ENCODE measurements at regions not wholly inside any gene's neighbourhood (a gene's known extent, or its start where the extent isn't known, plus 50 kb on each side); places are given as distances from the start of the nearest gene placed in this dataset.
"Not testable (repeated sequence)": the region's sequence is repeated elsewhere in the genome, so short reads cannot be mapped to it uniquely, and the experiment has no call there.

DNA sequence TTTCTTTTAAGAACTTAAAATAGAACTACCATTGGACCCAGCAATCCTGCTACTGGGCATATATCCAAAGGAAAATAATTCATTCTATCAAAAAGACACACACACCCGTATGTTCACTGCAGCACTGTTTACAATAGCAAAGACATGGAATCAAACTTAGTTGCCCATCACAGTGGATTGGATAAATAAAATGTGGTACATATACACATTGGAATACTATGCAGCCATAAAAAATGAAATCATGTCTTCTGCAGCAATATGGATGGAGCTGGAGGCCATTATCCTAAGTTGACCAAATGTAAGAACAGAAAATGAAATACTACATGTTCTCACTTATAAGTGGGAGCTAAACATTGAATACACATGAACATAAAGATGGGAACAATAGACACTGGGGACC lies 585.3 kb upstream of the USP24 start:
- no peak for DNase-seq
- Histone ChIP-seq H3K9me2 (ENCODE audit: insufficient read depth) (no peaks in the 10 kb centered on the region), H3K27me3 (replicated peaks; ENCODE audit: insufficient read depth) (no peaks in the 10 kb centered on the region), H4K20me1 (ENCODE audit: insufficient read depth) (no peaks in the 10 kb centered on the region), H2AFZ (no peak overlapping the region), H3K9ac (no peak overlapping the region), H3K79me2 (ENCODE audit: insufficient read depth) (no peaks in the 10 kb centered on the region), H3K4me3 (no peak overlapping the region), H3K4me2 (ENCODE audit: unreplicated experiment) (no peak overlapping the region), H3K4me1 (ENCODE audit: insufficient read depth) (no peaks in the 10 kb centered on the region), H3K36me3 (ENCODE audit: low read depth) (no peaks in the 10 kb centered on the region), H3F3A (ENCODE audit: insufficient read depth) (no peaks in the 10 kb centered on the region), H3K9me3 (ENCODE audit: low read depth) (no peaks in the 10 kb centered on the region), H3K27ac (no peak overlapping the region)
- WGBS, 2 experiments (ENCODE audit: low coverage in 1 of 2, low lambda C conversion rate in 2 of 2, missing lambda C conversion rate in 2 of 2) = 50 to 55% methylated on average over 1 of the region's 1 CpG
- TF ChIP-seq EZH2 (IDR thresholded peaks at IDR 0.05; ENCODE audit: insufficient read depth, poor library complexity, severe bottlenecking) (no peak), EZH2phosphoT487 (IDR thresholded peaks at IDR 0.05; ENCODE audit: insufficient read depth, low read depth) (no peak)
- in situ Hi-C loops (cut with MboI) = no loop called here

DNA sequence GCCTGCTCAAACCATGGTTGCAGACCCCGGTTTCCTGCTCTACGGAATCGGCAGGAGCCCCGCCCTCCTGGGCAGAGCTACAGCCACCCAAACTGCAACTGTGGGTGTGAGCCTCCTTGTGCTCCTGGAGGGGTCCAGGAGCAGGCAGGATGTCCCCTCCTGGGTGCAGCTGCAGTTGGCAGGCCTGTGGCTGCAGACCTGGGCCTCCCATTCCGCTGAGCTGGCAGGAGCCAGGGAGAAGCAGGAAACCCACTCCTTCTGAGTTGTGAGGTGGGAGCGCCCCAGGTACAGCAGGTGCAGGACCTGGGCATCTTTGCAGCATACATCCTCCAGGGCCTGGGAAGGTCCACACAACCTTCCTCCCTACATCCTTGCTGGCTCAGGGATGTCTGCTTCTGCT lies 578.7 kb upstream of the USP24 start:
- no peaks in the 10 kb centered on the region for H3K27me3 ChIP-seq (replicated peaks; ENCODE audit: insufficient read depth)
- TF ChIP-seq EZH2 (IDR thresholded peaks at IDR 0.05; ENCODE audit: insufficient read depth, poor library complexity, severe bottlenecking) (no peak), EZH2phosphoT487 (IDR thresholded peaks at IDR 0.05; ENCODE audit: insufficient read depth, low read depth) (no peak)
- in situ Hi-C loops (cut with MboI) = no loop called here
- no peak for DNase-seq
- WGBS, 2 experiments (ENCODE audit: low coverage in 1 of 2, low lambda C conversion rate in 2 of 2, missing lambda C conversion rate in 2 of 2) = 85 to 87% methylated on average over 5 to 6 of the region's 6 CpGs
- no peak overlapping the region for H3K27ac ChIP-seq
- no peak overlapping the region for H3K4me2 ChIP-seq (ENCODE audit: unreplicated experiment)
- H3K79me2 ChIP-seq (ENCODE audit: insufficient read depth) = no peaks in the 10 kb centered on the region
- no peak overlapping the region for H3K4me3 ChIP-seq
- no peaks in the 10 kb centered on the region for H3F3A ChIP-seq (ENCODE audit: insufficient read depth)
- H3K9me3 ChIP-seq (ENCODE audit: low read depth) = no peaks in the 10 kb centered on the region
- no peaks in the 10 kb centered on the region for H3K36me3 ChIP-seq (ENCODE audit: low read depth)
- H3K9me2 ChIP-seq (ENCODE audit: insufficient read depth) = no peaks in the 10 kb centered on the region
- H4K20me1 ChIP-seq (ENCODE audit: insufficient read depth) = no peaks in the 10 kb centered on the region
- no peak overlapping the region for H2AFZ ChIP-seq
- H3K4me1 ChIP-seq (ENCODE audit: insufficient read depth) = no peaks in the 10 kb centered on the region
- H3K9ac ChIP-seq = no peak overlapping the region

DNA sequence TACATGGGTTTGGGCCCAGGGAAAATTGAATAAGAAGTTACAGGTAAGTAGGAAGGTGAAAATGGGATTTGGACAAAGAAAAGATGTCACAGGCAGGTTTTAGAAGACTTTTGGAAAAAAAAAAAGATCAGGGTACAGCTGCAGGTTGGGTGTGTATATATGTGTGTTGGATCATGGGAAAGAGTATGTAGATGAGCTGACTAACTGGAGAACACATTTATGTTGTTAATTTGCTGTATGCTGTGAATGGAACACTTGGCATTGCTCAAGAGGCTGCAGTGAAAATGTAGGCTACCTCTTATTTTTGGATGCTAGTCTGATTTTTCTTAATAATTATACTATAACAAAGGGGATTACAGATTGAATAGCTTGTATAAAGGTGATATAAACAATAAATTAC lies 577.7 kb upstream of the USP24 start:
- Histone ChIP-seq H3K4me2 (ENCODE audit: unreplicated experiment) (no peak overlapping the region), H3K36me3 (ENCODE audit: low read depth) (no peaks in the 10 kb centered on the region), H3K4me3 (no peak overlapping the region), H3F3A (ENCODE audit: insufficient read depth) (no peaks in the 10 kb centered on the region), H2AFZ (no peak overlapping the region), H4K20me1 (ENCODE audit: insufficient read depth) (no peaks in the 10 kb centered on the region), H3K9me2 (ENCODE audit: insufficient read depth) (no peaks in the 10 kb centered on the region), H3K4me1 (ENCODE audit: insufficient read depth) (no peaks in the 10 kb centered on the region), H3K79me2 (ENCODE audit: insufficient read depth) (no peaks in the 10 kb centered on the region), H3K27me3 (replicated peaks; ENCODE audit: insufficient read depth) (no peaks in the 10 kb centered on the region), H3K27ac (no peak overlapping the region), H3K9ac (no peak overlapping the region), H3K9me3 (ENCODE audit: low read depth) (no peaks in the 10 kb centered on the region)
- no peak for DNase-seq
- TF ChIP-seq EZH2phosphoT487 (IDR thresholded peaks at IDR 0.05; ENCODE audit: insufficient read depth, low read depth) (no peak), EZH2 (IDR thresholded peaks at IDR 0.05; ENCODE audit: insufficient read depth, poor library complexity, severe bottlenecking) (no peak)
- in situ Hi-C loops (cut with MboI) = no loop called here

- Histone ChIP-seq H3K9ac (no peak overlapping the region), H3K79me2 (ENCODE audit: insufficient read depth) (no peaks in the 10 kb centered on the region), H3K4me2 (ENCODE audit: unreplicated experiment) (no peak overlapping the region), H3K27me3 (replicated peaks; ENCODE audit: insufficient read depth) (no peaks in the 10 kb centered on the region), H2AFZ (no peak overlapping the region), H3K27ac (no peak overlapping the region), H3K4me3 (no peak overlapping the region), H3F3A (ENCODE audit: insufficient read depth) (no peaks in the 10 kb centered on the region), H4K20me1 (ENCODE audit: insufficient read depth) (no peaks in the 10 kb centered on the region), H3K4me1 (ENCODE audit: insufficient read depth) (no peaks in the 10 kb centered on the region), H3K9me3 (ENCODE audit: low read depth) (no peaks in the 10 kb centered on the region), H3K36me3 (ENCODE audit: low read depth) (no peaks in the 10 kb centered on the region), H3K9me2 (ENCODE audit: insufficient read depth) (no peaks in the 10 kb centered on the region)
- in situ Hi-C loops (cut with MboI) = no loop called here
- no peak for TF ChIP-seq EZH2 (IDR thresholded peaks at IDR 0.05; ENCODE audit: insufficient read depth, poor library complexity, severe bottlenecking)
- 95 to 96% methylated on average over 1 of the region's 1 CpG for WGBS, 2 experiments (ENCODE audit: low coverage in 1 of 2, low lambda C conversion rate in 2 of 2, missing lambda C conversion rate in 2 of 2)
- no peak for DNase-seq
These were observed 574.3 kb upstream of the USP24 start for GRCh38 chr1:55789466-55789865.

DNA sequence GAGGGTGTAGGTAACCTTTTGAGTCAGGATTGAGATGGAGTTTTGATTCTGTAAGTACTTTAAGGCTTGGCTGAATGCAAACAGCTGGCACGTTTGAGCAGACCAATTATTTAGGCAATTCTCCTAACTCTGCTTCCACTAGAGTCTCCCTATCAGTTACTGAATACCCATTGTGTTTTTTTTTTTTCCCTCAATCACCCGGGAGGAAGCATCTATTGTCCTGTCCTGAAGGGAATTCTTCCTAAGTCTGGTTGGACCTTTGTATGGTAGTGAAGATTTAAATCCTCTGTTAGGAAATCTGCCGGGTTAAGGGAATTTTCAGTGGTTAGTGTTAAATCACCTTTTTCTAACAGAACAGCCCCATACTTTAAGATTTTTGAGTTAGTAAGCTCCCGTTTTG lies 571.2 kb upstream of the USP24 start:
- in situ Hi-C loops (cut with MboI) = no loop called here
- TF ChIP-seq EZH2 (IDR thresholded peaks at IDR 0.05; ENCODE audit: insufficient read depth, poor library complexity, severe bottlenecking) (no peak), EZH2phosphoT487 (IDR thresholded peaks at IDR 0.05; ENCODE audit: insufficient read depth, low read depth) (no peak)
- no peaks in the 10 kb centered on the region for H4K20me1 ChIP-seq (ENCODE audit: insufficient read depth)
- no peak overlapping the region for H2AFZ ChIP-seq
- no peak for DNase-seq
- H3K4me3 ChIP-seq = no peak overlapping the region
- whole genome bisulfite sequencing, 2 experiments (ENCODE audit: low coverage in 1 of 2, low lambda C conversion rate in 2 of 2, missing lambda C conversion rate in 2 of 2) = 88 to 92% methylated on average over 4 of the region's 4 CpGs
- peaks cover 3% of the 10 kb centered on the region; the same call in 1 of the 2 replicates for H3K4me1 ChIP-seq (ENCODE audit: insufficient read depth)
- H3K27me3 ChIP-seq (replicated peaks; ENCODE audit: insufficient read depth) = no peaks in the 10 kb centered on the region
- no peaks in the 10 kb centered on the region for H3K79me2 ChIP-seq (ENCODE audit: insufficient read depth)
- H3K36me3 ChIP-seq (ENCODE audit: low read depth) = no peaks in the 10 kb centered on the region
- peaks cover 7% of the 10 kb centered on the region; the same call in 1 of the 2 replicates for H3F3A ChIP-seq (ENCODE audit: insufficient read depth)
- H3K4me2 ChIP-seq (ENCODE audit: unreplicated experiment) = no peak overlapping the region
- no peaks in the 10 kb centered on the region for H3K9me2 ChIP-seq (ENCODE audit: insufficient read depth)
- no peak overlapping the region for H3K27ac ChIP-seq
- no peak overlapping the region for H3K9ac ChIP-seq
- H3K9me3 ChIP-seq (ENCODE audit: low read depth) = no peaks in the 10 kb centered on the region

DNA sequence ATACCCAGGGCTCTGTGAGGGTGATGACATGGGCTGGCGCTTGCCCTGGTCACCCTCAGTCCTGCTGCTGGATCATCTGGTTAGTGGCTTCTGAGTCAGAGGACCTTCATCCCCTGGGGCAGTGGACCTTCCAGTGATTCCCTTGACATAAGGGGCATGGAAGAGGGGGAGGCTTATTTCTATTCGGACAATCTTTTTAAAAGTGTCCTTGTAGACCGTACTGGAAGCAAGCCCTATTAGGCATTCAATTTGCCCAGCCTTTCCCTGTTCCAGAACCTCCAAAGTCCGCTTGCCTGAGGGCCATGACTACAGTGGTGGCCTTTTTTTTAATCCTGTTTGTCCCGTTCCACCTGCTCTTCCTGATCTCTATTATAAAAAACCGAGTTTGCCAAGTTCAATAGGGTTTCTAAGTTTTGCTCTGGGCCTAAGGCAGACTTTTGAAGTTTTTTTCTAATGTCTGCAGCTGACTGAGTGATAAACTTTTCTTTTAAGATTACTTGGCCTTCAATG lies 569.8 kb upstream of the USP24 start:
- in situ Hi-C loops (cut with MboI); H3K9me2 ChIP-seq (ENCODE audit: insufficient read depth); H3K4me1 ChIP-seq (ENCODE audit: insufficient read depth); H3K4me3 ChIP-seq; DNase-seq; H3K79me2 ChIP-seq (ENCODE audit: insufficient read depth); H3F3A ChIP-seq (ENCODE audit: insufficient read depth); H3K27me3 ChIP-seq (replicated peaks; ENCODE audit: insufficient read depth); H3K9ac ChIP-seq; H3K36me3 ChIP-seq (ENCODE audit: low read depth); H3K9me3 ChIP-seq (ENCODE audit: low read depth); H4K20me1 ChIP-seq (ENCODE audit: insufficient read depth); H3K27ac ChIP-seq; H3K4me2 ChIP-seq (ENCODE audit: unreplicated experiment); H2AFZ ChIP-seq: not testable (repeated sequence)
- 91 to 95% methylated on average over 6 of the region's 6 CpGs for whole genome bisulfite sequencing, 2 experiments (ENCODE audit: low coverage in 1 of 2, low lambda C conversion rate in 2 of 2, missing lambda C conversion rate in 2 of 2)
